Myocyte (in vitro differentiated cells): ENCODE measurements at regions not wholly inside any gene's neighbourhood (a gene's known extent, or its start where the extent isn't known, plus 50 kb on each side); places are given as distances from the start of the nearest gene placed in this dataset.
A peak's percentile ranks its signal among the peaks of the same experiment; 100 is the strongest.
"Not testable (repeated sequence)": the region's sequence is repeated elsewhere in the genome, so short reads cannot be mapped to it uniquely, and the experiment has no call there.

Source experiments
- DNase-seq: peaks from one replicate; pipeline ENCODE4 v3.0.0-alpha.2; 2012; ENCODE audit warnings: low read depth

DNA sequence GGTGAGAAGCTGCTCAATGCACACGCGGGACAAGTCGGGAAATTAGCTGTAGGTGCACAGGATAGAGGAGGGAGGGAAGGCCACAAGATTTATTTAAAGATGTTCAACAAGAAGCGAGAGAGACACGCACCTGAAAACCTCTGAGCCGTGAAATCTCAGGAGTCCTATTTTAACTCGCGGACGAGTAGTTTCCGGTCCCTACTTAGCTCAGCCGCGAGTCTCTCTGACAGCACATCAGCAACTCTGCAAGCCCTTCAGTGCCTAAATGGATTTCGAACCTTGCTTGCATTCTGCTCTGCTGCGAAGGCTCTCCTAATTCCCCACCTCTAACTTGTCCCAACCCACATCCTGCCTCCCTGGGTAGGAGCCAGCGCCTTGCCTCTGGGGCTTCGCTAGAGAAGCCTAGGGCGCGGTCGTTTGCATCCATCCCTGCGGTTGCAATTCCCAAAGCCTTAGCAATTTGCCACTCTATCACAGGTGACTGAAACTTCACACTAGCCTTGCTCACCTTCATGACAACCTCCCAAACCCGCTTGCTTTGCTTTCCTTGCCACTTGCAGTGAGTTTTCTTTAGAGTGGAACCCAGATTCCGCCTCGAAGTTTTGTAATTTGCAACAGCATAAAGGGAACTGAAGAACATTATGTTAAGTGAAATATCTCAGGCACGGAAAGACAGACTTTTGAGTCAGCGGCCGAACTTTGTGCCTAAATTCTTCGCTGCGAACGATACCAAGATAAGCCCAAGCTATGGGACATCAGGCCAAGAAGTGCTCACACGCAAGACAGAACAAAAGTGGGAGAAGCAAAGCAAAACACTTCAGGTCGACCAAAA, 202.8 kb downstream of the KDM5D start:
- DNase-seq: no peak

DNA sequence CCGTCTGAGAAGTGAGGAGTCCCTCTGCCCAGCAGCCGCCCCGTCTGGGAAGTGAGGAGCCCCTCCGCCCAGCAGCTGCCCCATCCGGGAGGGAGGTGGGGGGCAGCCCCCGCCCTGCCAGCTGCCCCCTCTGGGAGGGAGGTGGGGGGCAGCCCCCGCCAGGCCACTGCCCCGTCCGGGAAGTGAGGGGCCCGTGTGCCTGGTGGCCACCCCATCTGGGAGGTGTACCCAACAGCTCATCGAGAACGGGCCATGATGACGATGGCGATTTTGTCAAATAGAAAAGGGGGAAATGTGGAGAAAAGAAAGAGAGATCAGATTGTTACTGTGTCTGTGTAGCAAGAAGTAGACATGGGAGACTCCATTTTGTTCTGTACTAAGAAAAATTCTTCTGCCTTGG, 208.8 kb downstream of the KDM5D start:
- not testable (repeated sequence) for DNase-seq

- no peak for DNase-seq
Measured at GRCh38 chrY:19521976-19522375, 222.6 kb downstream of the KDM5D start.

DNA sequence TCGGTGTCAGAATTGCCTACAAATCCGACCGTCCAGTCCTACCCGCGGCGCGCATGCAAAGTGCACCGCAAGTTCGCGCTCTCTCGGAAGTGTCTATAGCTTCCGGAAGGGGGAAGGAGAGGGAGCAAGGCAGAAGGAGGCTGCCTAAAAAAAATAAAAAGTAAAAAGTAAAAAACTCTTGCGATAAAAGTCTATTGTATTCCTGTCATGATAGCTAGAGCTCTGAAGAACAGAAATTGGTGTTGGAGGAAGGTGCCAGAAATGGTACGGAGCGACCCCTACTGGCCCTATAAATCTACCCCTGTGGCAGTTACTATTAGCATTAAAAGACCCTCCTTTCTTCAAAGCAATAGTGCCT, 241.5 kb downstream of the KDM5D start:
- no peak for DNase-seq

- no peak for DNase-seq
Measured at GRCh38 chrY:19502169-19503091, 242.1 kb downstream of the KDM5D start.

DNA sequence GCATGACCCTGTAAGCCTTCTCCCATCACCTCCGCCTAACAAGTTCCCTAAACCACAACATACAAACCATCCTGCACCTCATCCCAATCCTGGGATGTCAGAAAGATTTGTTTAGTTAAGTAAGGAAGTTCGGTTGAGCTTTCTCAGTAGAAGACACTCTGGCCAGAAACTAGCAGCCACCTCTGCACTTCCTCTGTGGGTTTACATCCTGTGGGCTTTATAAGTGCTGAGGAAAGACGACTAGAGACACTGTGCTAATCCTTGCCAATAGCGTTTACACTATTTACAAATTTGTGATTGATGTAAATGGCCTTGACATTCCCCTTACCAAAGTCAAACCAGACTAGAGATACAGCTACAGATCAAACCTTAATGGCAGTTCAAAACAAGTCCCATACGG, 246.0 kb downstream of the KDM5D start:
- DNase-seq: no peak

- no peak for DNase-seq
Measured at GRCh38 chrY:19487494-19487893, 257.0 kb downstream of the KDM5D start.

- DNase-seq: no peak
Measured at GRCh38 chrY:19484997-19485396, 259.5 kb downstream of the KDM5D start.

DNA sequence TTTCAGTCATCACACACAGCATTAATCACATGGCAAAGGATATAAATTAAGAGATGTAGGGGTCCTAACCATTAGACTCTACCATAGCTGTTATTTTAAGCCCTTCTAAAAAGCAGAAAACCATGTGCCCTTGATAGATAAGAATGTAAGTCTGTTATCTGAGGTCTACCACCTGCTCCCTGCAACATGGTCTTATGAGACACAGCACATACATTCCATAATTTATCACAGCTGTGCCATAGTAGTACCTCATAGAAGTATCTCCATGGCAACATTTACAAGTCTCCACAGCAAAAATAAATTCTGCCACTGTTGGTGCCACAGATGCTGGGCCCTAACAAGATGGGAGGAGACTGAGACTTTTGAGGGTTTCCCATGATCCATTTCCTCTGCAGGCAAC, 265.4 kb downstream of the KDM5D start:
- DNase-seq: no peak

DNA sequence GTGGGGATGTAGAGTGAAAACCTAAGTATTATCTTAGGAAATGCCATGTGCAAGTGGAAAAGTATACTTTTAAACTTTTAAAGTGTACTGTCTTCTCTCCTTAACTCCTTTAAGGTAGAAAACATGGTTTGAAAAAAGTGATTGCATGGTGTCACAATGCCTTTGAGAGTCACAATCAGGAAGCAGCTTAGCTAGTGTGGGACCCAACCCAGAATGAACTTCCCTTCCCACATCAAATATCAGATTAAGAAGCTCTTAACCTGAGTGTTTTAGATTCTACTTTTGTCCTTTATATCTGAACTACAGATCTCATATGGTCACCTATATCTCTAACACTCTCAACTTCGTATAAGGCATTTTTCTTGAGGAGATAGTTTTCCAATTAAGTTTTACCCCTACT, 266.6 kb downstream of the KDM5D start:
- no peak for DNase-seq

DNA sequence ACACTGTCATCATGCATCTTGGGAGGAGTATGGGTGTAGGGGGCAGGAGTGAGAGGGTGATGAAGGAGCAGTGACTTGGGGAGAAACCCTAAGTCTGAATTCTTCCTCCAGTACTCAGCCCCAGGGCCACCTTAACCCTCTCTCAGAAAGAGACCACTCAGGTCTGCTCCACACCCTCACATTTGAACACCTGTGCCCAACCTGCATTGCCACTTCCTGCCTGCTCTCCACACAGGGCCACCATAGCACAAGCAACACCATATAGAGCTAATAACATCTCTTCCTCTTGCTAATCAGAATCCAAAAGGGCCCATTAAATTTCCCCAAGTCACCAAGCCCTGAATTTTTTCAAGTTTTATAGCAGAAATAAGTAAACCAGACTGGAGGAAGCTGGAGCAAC, 278.7 kb downstream of the KDM5D start:
- no peak for DNase-seq

- no peak for DNase-seq
Measured at GRCh38 chrY:19456855-19457448, 287.6 kb downstream of the KDM5D start.

DNA sequence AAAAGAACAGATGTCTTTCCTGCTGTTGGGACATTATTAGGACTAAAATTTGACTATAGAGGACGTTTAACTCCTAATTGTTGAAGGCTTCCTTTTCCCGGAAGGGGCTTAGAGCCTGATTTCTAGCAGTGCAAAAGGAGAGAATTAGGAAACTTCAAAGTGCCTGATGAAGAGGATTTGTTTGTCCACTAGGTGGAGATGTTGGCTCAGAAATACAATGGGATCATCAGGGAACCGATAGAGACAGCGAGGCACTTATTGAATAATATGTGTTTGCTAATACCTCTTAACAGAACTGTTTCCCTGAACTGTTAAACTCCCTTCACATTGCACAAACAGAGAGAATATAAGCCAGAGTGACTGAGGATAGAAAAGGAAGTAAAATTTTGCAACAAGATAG, 311.5 kb downstream of the KDM5D start:
- peak; percentile 41 for DNase-seq

- DNase-seq: no peak
Measured at GRCh38 chrY:19427736-19428518, 316.6 kb downstream of the KDM5D start.

DNA sequence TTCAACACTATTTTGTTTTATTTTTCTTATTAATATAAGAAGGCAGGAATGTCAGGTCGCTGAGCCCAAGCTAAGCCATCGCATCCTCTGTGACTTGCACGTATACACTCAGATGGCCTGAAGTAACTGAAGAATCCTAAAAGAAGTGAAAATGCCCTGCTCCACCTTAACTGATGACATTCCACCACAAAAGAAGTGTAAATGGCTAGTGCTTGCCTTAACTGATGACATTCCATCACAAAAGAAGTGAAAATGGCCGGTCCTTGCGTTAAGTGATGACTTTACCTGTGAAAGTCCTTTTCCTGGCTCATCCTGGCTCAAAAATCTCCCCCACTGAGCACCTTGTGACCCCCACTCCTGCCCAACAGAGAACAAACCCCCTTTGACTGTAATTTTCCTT, 317.3 kb downstream of the KDM5D start:
- DNase-seq: not testable (repeated sequence)

DNA sequence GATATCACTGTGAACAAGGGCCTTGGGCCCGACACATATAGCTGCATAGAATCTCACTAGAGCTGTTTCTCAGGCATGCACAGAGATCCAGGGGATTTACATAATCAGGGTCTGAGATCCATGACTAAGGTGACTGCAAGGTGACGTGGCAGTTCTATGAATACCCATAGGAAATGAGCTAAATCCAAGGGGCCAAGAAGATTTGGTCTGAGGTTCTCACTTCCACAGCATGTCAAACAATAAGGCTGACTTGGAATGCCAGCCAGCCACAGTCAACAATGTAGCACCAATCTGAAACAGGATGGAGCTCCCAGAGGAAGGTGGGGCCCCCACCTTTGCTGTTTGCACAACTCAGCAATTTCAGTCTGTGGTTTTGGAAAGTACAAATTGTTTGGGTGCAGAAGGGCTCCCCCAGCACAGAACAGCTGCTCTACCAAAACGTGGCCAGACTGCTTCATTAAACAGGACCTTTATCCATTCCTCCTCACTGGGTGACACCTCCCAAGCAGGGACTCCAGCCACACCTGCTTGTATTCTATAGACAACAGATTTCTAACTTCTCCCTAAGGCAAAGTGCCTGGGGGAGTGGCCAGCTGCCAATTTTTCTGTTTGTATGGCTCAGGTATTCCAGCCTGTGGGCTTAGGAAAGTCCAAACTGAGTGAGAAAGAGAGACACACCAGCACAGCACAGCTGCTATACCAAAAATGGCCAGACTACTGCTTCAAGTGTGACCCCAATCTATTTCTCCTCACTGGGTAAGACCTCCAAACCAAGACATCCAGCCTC, 333.4 kb downstream of the KDM5D start:
- no peak for DNase-seq

DNA sequence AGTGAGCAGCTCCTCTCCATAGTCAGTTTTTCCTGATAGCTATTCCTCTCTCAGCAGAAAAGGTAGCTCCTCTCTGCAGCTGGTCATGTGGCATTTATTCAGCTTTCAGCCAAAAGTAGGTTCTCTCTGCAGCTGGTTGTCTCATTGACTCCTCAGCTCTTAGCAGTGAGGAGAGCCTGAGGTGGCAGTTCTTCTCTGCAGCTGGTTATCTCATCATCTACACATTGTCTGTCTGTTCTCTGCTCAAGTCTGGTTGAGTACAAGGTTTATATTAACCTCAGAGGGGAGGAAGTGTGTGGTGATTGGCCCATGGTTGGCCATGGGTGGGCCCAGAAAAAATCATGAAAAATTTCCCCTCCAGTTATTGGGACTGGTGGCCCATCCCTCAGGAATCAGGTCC, 338.3 kb downstream of the KDM5D start:
- DNase-seq: no peak

- no peak for DNase-seq
Measured at GRCh38 chrY:19405598-19405997, 338.9 kb downstream of the KDM5D start.

DNA sequence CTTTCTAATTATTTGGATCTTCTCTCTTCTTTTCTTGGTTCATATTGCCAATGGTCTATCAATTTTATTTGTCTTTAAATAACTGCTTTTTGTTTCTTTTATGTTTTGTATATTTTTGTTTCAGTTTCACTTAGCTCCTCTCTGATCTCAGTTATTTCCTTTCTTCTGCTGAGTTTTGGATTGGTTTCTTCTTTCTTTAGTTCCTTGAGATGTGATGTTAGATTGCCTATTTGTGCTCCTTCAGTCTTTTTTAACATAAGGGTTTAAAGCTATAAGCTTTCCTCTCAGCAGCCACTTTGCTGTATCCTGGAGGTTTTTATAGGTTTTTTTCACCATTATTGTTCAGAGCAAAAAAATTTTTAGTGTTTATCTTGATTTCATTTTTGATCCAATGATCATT, 351.6 kb downstream of the KDM5D start:
- no peak for DNase-seq

GRCh38 chrY:19391922-19392321, 352.6 kb downstream of the KDM5D start:
- DNase-seq: no peak
